ENCODE measurements at regions not wholly inside any gene's neighbourhood (a gene's known extent, or its start where the extent isn't known, plus 50 kb on each side); places are given as distances from the start of the nearest gene placed in this dataset.

- TF ChIP-seq JUN (IDR thresholded peaks at IDR 0.05; ENCODE audit: borderline replicate concordance, low read depth, low read length) (no peak), JUN (CRISPR knock-in tag; IDR thresholded peaks at IDR 0.05; ENCODE audit: borderline replicate concordance) (no peak), FOXM1 (IDR thresholded peaks at IDR 0.05; ENCODE audit: low read depth) (no peak), FOXM1 (CRISPR knock-in tag; IDR thresholded peaks at IDR 0.05; ENCODE audit: low read depth) (no peak), USF1 (CRISPR knock-in tag; IDR thresholded peaks at IDR 0.05) (no peak), YY1 (IDR thresholded peaks at IDR 0.05; ENCODE audit: borderline replicate concordance in 1 of 3, control insufficient read depth in 1 of 3, extremely low read depth in 1 of 3, insufficient read depth in 3 of 3, insufficient read length in 1 of 3, insufficient replicate concordance in 2 of 3, low read depth in 1 of 3, low read length in 2 of 3) (no peak), ZNF263 (CRISPR knock-in tag; IDR thresholded peaks at IDR 0.05; ENCODE audit: borderline replicate concordance) (no peak), ZNF384 (IDR thresholded peaks at IDR 0.05; ENCODE audit: low read depth, low read length) (no peak)
These were observed 52.7 kb upstream of the FZD7 start for GRCh38 chr2:201980946-201981345.

Measured in K562 (cell line).